GM21447 (cell line): ENCODE measurements at regions not wholly inside any gene's neighbourhood (a gene's known extent, or its start where the extent isn't known, plus 50 kb on each side); places are given as distances from the start of the nearest gene placed in this dataset.

ENCODE experiments used
- ATAC-seq: cut with Tn5 transposase; IDR thresholded peaks from one replicate; pipeline ENCODE4 v1.9.1; 2021; ENCODE audit not compliant: unreplicated experiment

GRCh38 chr4:35500812-35501211, 743.5 kb downstream of the ARAP2 start:
- no peak for ATAC-seq

DNA sequence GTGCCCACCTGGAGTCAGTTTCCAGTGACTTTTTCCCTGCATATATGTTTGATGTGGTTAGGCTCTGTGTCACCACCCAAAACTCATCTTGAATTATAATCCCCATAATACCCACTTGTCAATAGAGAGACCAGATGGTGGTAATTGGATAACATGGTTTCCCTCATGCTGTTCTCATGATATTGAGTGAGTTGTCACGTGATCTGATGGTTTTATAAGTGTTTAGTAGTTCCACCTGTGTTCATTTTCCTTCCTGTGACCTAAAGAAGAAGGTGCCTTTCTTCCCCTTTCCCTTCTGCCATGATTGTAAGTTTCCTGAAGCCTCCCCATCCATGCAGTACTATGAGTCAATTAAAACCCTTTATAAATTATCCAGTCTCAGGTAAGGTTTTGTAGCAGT, 740.9 kb downstream of the ARAP2 start:
- ATAC-seq, result no peak

- no peak for ATAC-seq
These were observed 738.2 kb downstream of the ARAP2 start for GRCh38 chr4:35506161-35506560.

- ATAC-seq, result no peak
These were observed 732.5 kb downstream of the ARAP2 start for GRCh38 chr4:35511851-35512250.

DNA sequence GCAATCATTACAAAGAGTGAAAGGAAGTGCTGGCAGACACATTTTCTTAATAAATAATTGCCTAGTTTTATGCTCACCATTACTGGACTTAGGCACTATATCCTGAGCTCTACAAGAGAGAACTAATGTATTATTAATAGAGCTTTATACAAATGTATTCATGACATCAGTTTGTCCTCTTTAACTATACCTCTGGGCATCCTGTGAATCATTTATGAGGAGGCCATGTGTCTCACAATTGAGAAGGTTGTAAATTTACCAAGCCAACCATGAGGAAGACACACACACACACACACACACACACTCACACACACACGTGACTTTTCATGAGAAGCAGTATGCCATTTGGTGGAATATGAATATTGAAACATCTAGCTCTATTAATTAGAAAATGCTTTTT, 728.2 kb downstream of the ARAP2 start:
- ATAC-seq, result no peak

GRCh38 chr4:35520059-35520458, 724.3 kb downstream of the ARAP2 start:
- no peak for ATAC-seq

DNA sequence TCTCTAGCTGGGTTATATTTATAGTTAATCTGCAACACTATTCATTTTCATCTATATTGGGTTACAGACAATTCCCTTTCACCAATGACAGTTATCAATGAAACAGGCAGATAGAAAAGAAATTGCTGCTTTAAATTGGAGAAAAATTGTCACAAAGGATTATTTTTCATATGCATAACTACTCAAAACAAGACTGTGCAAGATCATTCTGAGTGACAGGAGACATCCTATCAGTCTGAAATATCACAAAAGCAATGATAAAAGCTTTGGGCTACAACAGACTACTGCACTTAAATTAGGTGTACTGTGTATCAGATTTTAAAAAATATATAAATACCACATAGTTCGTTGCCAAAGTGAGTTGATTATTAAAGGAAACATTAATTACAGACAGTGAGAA, 722.6 kb downstream of the ARAP2 start:
- no peak for ATAC-seq

GRCh38 chr4:35525192-35525978, 718.9 kb downstream of the ARAP2 start:
- no peak for ATAC-seq

GRCh38 chr4:35526456-35526855, 717.9 kb downstream of the ARAP2 start:
- no peak for ATAC-seq

DNA sequence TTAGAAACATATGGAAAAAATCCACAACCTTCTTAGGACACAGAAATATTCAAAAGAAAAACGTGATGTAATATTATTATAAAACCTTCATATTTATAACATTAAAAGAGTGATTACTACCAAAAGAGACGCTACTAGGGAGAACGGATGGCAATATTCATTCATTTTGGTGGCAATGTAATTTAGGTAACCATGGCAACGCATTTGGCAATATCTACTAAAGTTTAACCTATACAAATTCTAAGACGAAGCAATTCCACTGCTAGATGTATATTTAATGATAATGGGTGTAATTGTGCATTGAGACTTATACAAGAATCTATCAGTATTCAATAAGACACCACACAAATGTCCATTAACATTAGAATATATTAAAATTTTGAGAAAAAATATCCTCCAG, 709.4 kb downstream of the ARAP2 start:
- ATAC-seq, result no peak

DNA sequence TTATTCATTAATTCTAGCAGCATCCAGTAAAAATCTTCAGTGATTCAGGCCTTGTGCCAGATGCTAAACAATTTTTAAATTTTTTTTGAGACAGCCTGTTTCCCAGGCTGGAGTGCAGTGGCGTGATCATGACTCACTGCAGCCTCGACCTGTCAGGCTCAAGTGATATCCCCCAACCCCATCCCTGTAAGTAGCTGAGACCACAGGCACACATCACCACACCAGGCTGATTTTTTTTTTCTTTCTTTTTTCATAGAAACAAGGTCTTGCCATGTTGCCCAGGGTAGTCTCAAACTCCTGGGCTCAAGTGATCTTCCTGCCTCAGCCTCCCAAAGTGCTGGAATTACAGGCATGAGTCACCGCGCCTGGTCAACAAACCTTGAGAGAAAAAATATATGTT, 705.5 kb downstream of the ARAP2 start:
- no peak for ATAC-seq

GRCh38 chr4:35539404-35540055, 704.8 kb downstream of the ARAP2 start:
- ATAC-seq, result no peak

- ATAC-seq, result no peak
These were observed 703.0 kb downstream of the ARAP2 start for GRCh38 chr4:35541146-35541887.

- no peak for ATAC-seq
These were observed 702.5 kb downstream of the ARAP2 start for GRCh38 chr4:35541888-35542213.

- ATAC-seq, result no peak
These were observed 695.4 kb downstream of the ARAP2 start for GRCh38 chr4:35548921-35549320.

DNA sequence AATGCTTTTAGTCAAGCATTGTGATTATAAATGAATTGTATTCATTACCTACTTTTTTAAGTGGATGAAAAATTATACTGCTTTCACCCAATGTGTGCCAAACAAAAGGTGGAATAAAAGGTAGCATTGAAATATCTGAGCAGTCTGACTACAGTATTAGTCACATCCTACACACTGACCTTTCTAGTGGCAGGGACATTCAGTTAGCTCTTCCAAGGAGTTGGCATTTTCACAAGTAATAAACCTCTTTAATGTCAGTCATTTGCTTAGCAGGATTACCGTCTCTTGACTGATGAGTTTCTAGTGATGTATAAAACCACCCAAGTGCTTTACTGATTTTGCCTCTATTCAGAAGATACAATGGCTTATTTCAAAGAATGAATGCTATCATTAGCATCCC, 687.9 kb downstream of the ARAP2 start:
- ATAC-seq, result no peak

DNA sequence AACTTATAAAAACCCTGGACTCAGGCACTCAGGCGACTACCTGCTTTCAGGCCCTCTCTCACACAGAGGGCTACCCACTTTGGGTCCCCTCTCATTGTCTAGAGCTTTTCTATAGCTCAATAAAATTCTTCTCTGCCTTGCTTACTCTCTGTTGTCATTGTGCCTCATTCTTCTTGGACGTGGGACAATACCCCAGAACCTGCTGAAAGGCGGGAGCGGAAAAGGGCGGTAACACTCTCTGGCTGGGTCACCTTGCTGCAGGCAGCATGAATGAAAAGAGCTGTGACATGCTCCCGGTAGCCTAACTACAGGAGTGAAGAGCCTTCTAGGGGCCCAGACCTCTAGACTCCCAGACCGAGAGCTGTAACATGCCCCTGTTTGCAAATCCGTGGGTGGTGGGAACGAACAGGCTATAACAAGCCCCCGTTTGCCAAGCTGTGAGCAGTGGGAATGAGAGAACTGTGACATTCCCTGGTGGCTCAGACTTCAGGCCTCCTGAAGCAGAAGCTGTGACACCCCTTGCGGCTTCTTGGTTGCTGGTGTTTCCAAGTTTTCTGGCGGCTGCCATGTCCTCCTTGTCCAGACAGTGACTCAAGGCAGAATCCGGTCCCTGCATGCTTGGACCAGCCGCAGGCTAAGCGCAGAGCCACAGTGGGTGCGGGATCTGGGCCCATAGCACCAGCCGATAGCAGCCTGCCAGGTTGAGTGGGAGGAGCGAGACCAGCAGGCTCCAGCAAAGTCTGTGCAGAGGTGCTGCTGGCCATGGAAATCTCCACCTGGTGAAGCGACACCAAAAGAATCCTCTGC, 684.6 kb downstream of the ARAP2 start:
- ATAC-seq, result no peak

GRCh38 chr4:35562861-35563260, 681.5 kb downstream of the ARAP2 start:
- no peak for ATAC-seq

DNA sequence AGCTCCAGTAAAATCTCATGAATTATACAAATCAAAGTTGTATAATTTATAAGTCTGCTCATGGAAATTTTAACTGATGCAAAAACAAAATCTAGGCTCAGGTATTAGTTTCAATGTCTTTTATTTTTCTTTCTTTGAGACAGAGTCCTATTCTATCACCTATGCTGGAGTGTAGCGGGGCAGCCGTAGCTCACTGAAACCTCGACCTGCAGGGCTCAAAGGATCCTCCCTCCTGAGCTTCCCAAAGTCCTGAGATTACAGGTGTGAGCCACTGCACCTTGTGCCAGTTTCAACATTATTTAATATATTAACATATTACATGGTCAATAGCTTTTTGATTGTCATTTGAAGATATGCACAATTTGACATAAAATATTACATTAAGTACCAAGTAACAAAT, 678.7 kb downstream of the ARAP2 start:
- ATAC-seq, result no peak

- no peak for ATAC-seq
These were observed 653.3 kb downstream of the ARAP2 start for GRCh38 chr4:35591035-35591434.

DNA sequence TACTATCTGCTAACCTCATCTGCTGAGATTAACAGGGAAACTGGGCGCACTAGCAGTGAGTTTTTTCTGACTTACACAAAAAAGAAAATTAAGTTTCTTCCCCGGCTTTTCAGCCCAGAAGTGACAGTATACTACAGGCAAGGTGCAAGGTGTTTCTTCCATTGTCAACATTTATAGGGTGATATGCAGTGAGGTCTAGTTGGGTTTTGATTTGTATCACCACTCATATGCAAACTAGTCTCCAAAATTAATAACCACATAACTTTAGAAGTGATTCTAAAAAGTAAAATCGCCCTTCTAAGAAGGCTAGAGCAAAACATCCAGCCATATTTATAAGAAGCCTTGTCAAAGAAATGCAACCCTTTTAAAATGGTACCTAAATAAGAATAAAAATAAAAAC, 640.1 kb downstream of the ARAP2 start:
- ATAC-seq, result no peak
